IPS DF 4.7 (cell line): ENCODE measurements at regions not wholly inside any gene's neighbourhood (a gene's known extent, or its start where the extent isn't known, plus 50 kb on each side); places are given as distances from the start of the nearest gene placed in this dataset.

Source experiments
- DNase-seq: peaks from one replicate; pipeline ENCODE4 v3.0.0-alpha.2; 2013; ENCODE audit warnings: low spot score; ENCODE audit errors: extremely low read depth

GRCh38 chr5:74290634-74291241 is 349.8 kb downstream of the ENC1 start:
- no peak for DNase-seq

GRCh38 chr5:74289691-74290090 is 350.8 kb downstream of the ENC1 start:
- no peak for DNase-seq

- no peak for DNase-seq
Observed at GRCh38 chr5:74289238-74289637, 351.3 kb downstream of the ENC1 start.

- DNase-seq = no peak
Observed at GRCh38 chr5:74288448-74289108, 351.9 kb downstream of the ENC1 start.

GRCh38 chr5:74288038-74288437 is 352.5 kb downstream of the ENC1 start:
- DNase-seq = no peak

GRCh38 chr5:74286734-74287695 is 353.5 kb downstream of the ENC1 start:
- no peak for DNase-seq

- no peak for DNase-seq
Observed at GRCh38 chr5:74285675-74286280, 354.8 kb downstream of the ENC1 start.

GRCh38 chr5:74282490-74282889 is 358.0 kb downstream of the ENC1 start:
- DNase-seq = no peak

GRCh38 chr5:74281166-74281565 is 359.4 kb downstream of the ENC1 start:
- DNase-seq = no peak

- no peak for DNase-seq
Observed at GRCh38 chr5:74280306-74280705, 360.2 kb downstream of the ENC1 start.

- no peak for DNase-seq
Observed at GRCh38 chr5:74279244-74279643, 361.3 kb downstream of the ENC1 start.

- no peak for DNase-seq
Observed at GRCh38 chr5:74277418-74277817, 363.1 kb downstream of the ENC1 start.

GRCh38 chr5:74275171-74275992 is 365.1 kb downstream of the ENC1 start:
- DNase-seq = no peak

GRCh38 chr5:74274326-74274725 is 366.2 kb downstream of the ENC1 start:
- DNase-seq = no peak

GRCh38 chr5:74272831-74273451 is 367.6 kb downstream of the ENC1 start:
- DNase-seq = no peak

GRCh38 chr5:74272024-74272775 is 368.3 kb downstream of the ENC1 start:
- DNase-seq = peak; percentile 71

- no peak for DNase-seq
Observed at GRCh38 chr5:74268297-74268696, 372.2 kb downstream of the ENC1 start.

- DNase-seq = no peak
Observed at GRCh38 chr5:74266836-74267235, 373.7 kb downstream of the ENC1 start.

- no peak for DNase-seq
Observed at GRCh38 chr5:74266132-74266531, 374.4 kb downstream of the ENC1 start.
